ENCODE measurements at regions not wholly inside any gene's neighbourhood (a gene's known extent, or its start where the extent isn't known, plus 50 kb on each side); places are given as distances from the start of the nearest gene placed in this dataset.

GRCh38 chrY:8092926-8093325 lies 1181.4 kb upstream of the AMELY start:
- Histone ChIP-seq H3K4me3 (replicated peaks in 1 of 3) (no peak overlapping the region), H3K9me3 (no peaks in the 10 kb centered on the region), H3K27me3 (no peaks in the 10 kb centered on the region), H3K4me1 (no peaks in the 10 kb centered on the region), H3K36me3 (no peaks in the 10 kb centered on the region), H3K27ac (no peak overlapping the region)
- no peak for DNase-seq
- no peak for TF ChIP-seq POLR2A (IDR thresholded peaks at IDR 0.05)
- TF ChIP-seq, protein P1, sequence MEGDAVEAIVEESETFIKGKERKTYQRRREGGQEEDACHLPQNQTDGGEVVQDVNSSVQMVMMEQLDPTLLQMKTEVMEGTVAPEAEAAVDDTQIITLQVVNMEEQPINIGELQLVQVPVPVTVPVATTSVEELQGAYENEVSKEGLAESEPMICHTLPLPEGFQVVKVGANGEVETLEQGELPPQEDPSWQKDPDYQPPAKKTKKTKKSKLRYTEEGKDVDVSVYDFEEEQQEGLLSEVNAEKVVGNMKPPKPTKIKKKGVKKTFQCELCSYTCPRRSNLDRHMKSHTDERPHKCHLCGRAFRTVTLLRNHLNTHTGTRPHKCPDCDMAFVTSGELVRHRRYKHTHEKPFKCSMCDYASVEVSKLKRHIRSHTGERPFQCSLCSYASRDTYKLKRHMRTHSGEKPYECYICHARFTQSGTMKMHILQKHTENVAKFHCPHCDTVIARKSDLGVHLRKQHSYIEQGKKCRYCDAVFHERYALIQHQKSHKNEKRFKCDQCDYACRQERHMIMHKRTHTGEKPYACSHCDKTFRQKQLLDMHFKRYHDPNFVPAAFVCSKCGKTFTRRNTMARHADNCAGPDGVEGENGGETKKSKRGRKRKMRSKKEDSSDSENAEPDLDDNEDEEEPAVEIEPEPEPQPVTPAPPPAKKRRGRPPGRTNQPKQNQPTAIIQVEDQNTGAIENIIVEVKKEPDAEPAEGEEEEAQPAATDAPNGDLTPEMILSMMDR (IDR thresholded peaks at IDR 0.05): no peak
- intact Hi-C loops (cut with DNase I): no loop called here
- WGBS, 2 donors: 83 to 85% methylated on average over 1 of the region's 1 CpG

DNA sequence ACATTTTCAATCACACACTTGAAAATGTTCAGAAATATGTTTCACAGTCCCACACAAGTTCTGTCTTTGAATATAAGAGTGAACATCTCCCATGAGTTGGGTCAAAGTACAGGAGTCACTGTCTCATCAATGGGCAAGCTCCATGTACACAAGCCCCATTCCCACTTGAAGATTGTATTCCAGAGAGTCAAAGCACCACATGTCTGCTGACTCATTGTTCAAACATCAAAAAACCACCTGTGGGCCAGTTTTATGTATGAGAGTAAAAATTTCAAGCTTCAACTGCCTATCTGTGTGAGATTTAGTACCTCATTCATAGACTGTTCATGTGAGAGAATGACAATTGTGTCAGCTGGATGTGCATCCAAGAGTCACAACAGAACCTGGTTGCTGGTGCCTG lies 1174.4 kb upstream of the AMELY start:
- no peaks in the 10 kb centered on the region for H3K27me3 ChIP-seq
- no peak for DNase-seq

DNA sequence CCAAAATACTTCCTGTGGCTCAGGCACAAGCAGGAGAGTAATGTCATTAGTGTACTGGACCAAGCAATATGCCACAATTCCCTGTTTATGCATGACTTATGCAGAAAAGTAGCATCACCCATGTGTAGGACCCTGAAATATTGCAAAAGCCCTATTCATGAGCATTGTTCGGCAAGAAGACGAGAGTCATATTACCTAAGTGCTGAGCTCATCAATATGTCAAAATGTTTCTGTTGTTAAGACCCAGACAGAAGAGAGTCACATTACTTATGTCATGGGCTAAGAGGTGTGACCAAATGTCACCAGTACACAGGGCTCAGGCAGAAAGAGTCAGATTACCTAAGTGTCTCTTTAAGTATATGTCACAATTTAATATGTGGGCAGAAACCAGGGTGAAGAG lies 1172.6 kb upstream of the AMELY start:
- Histone ChIP-seq H3K9me3 (no peaks in the 10 kb centered on the region), H3K4me3 (replicated peaks in 1 of 3) (no peak overlapping the region), H3K36me3 (no peaks in the 10 kb centered on the region), H3K27me3 (no peaks in the 10 kb centered on the region), H3K27ac (no peak overlapping the region), H3K4me1 (no peaks in the 10 kb centered on the region)
- intact Hi-C loops (cut with DNase I): no loop called here
- WGBS, 2 donors: 85 to 93% methylated on average over 2 of the region's 2 CpGs
- TF ChIP-seq, protein P1 (IDR thresholded peaks at IDR 0.05): no peak
- no peak for TF ChIP-seq POLR2A (IDR thresholded peaks at IDR 0.05)
- no peak for DNase-seq

More for the DNA sequence above, 1174.4 kb upstream of the AMELY start:
- Histone ChIP-seq H3K36me3 (no peaks in the 10 kb centered on the region), H3K9me3 (no peaks in the 10 kb centered on the region), H3K4me1 (no peaks in the 10 kb centered on the region), H3K4me3 (replicated peaks in 1 of 3) (no peak overlapping the region), H3K27ac (no peak overlapping the region)
- intact Hi-C loops (cut with DNase I): no loop called here
- no peak for TF ChIP-seq POLR2A (IDR thresholded peaks at IDR 0.05)
- TF ChIP-seq, protein P1 (IDR thresholded peaks at IDR 0.05): no peak

- Histone ChIP-seq H3K4me1 (no peaks in the 10 kb centered on the region), H3K36me3 (no peaks in the 10 kb centered on the region), H3K4me3 (replicated peaks in 1 of 3) (no peak overlapping the region), H3K27ac (no peak overlapping the region), H3K9me3 (no peaks in the 10 kb centered on the region), H3K27me3 (no peaks in the 10 kb centered on the region)
- intact Hi-C loops (cut with DNase I): no loop called here
- no peak for DNase-seq
- TF ChIP-seq, protein P1 (IDR thresholded peaks at IDR 0.05): no peak
- TF ChIP-seq POLR2A (IDR thresholded peaks at IDR 0.05): no peak
Measured at GRCh38 chrY:8081151-8081550, 1169.6 kb upstream of the AMELY start.

GRCh38 chrY:8065220-8065619 lies 1153.7 kb upstream of the AMELY start:
- Histone ChIP-seq H3K4me1 (no peaks in the 10 kb centered on the region), H3K27me3 (no peaks in the 10 kb centered on the region), H3K9me3 (no peaks in the 10 kb centered on the region), H3K36me3 (no peaks in the 10 kb centered on the region), H3K4me3 (replicated peaks in 1 of 3) (no peak overlapping the region), H3K27ac (no peak overlapping the region)
- DNase-seq: no peak
- intact Hi-C loops (cut with DNase I): no loop called here
- 75 to 86% methylated on average over 2 of the region's 2 CpGs for WGBS, 2 donors
- TF ChIP-seq POLR2A (IDR thresholded peaks at IDR 0.05): no peak
- TF ChIP-seq, protein P1 (IDR thresholded peaks at IDR 0.05): no peak
